GM04504 (cell line): ENCODE measurements at regions not wholly inside any gene's neighbourhood (a gene's known extent, or its start where the extent isn't known, plus 50 kb on each side); places are given as distances from the start of the nearest gene placed in this dataset.
"Not testable (repeated sequence)": the region's sequence is repeated elsewhere in the genome, so short reads cannot be mapped to it uniquely, and the experiment has no call there.

Experiments
- DNase-seq: peaks from one replicate; pipeline ENCODE4 v3.0.0-alpha.2; 2012; ENCODE audit warnings: low read depth

DNA sequence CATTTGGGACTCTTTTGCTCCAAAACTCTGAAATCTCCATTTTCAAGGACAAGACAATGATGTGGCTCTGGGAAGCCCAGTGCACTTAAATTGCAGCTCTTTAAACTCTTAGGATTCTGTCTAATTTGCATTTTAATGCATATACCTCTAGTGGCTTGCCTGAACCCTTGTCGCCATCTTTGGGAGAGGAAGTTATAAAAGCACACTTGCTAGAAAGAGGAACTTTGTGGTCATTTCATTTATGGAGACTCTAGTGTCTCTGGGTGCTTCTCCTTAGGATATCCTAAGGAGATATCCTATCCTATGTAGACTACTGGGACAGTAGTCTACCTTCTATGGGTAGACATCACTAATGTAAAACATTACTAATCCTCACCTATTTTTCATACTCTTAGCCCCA lies 77.3 kb upstream of the SLC1A3 start:
- no peak for DNase-seq

DNA sequence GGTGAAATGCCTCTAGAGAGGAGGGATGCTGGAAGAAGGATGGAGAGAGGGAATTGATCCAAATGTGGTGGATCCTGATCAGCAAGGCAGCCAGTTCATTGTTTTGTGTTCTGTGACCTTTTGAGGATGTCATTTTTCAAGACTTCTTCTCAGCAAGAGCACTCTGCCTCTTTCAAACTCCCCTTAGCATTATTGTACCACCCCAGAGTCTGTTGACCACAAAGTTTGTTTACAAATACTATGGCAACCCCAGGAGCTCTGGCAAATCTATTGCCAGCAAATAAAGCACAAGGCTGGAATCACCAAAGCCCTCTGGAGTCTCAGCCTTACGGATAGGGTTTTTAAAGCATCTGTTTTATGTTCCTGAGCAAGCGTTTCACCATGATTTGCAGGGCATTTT lies 76.2 kb upstream of the SLC1A3 start:
- no peak for DNase-seq

DNA sequence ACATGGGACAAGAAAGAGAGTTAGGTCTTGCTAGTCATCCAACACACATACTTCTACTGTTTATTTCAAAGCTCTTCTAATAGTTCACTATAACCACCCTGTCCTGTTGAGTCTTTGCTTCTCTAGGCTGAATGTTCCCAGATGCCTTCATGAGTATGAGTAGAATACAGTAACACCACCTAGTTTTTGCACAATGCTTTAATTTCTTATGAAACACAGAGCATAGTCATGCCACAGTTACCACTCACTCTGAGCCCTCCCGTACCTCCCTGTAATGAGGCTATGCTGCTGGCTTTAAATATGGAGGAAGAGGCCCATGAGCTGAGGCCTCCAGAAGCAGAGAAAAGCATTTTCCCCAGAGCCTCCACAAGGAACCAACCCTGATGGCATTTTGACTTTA lies 75.0 kb upstream of the SLC1A3 start:
- DNase-seq, result no peak

DNA sequence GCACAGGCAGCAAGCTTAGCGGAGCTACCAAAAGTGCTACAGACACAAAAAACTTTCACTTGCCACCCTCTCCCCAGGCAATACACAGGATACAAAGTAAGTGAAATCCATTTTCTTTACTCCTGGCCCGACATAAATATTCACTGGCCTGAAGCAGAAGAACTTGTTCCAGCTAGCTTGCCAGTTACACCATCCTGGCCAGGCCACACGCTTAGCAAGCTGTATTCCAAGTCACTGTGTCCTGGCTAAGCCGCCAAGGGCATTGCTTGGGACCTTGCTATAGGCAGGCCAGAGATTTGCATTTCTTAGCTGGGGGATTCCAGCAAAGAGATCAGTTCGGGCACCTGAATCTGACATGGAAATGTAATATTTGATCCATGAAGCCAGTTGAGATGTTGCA lies 71.0 kb upstream of the SLC1A3 start:
- no peak for DNase-seq

DNA sequence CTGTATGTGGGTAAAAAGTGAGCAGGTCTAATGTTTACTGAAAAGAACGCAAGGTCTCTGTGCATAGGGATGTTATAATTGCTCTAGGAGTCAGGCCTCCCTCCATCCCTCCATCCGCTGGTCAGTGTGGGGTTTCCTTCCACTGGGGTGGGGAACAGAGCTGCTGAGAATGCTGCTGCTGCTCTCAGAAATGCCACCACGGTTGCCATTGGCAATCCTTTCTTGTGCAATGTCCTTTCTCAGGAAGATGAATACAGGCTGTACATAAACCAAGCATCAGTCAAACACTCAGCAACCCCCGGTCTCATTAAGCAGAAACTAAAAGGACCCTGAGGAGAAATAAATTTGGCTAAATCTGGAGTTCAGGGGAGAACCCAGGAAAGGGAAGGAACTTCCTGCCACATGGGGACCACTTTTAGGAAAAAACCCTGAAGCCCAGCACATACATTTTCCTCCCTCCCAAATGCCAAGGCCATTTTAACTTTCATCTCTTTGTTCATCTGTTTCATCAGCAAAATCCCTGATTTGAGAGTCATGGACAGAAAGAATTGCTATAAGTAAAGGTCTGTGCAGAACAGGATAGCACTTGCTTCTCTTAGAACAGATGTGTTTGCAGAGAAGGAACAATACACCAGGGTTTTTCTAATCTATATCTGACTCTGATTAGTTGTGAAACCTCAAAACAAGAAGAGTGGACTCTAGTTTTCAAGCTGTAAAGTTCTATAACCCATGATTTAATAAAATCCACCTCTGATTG lies 70.4 kb upstream of the SLC1A3 start:
- no peak for DNase-seq

DNA sequence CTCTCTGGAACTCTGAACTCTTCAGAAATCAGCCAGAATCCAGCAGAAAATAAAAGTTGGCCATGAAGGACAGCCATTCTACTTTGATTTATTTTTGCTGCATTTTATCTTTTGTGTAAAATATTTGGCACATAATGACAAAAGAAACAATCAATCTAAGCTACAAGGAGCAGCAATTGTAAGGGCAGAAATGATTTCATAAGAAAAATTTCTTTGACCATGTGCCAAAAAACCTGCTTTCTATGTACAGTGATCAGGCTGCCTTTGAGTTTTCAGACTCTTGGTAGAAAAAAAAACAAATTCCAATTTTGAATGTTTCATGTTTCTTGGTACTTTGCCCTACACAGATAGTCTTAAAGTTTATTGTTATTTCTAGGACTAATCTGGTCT lies 69.8 kb upstream of the SLC1A3 start:
- no peak for DNase-seq

DNA sequence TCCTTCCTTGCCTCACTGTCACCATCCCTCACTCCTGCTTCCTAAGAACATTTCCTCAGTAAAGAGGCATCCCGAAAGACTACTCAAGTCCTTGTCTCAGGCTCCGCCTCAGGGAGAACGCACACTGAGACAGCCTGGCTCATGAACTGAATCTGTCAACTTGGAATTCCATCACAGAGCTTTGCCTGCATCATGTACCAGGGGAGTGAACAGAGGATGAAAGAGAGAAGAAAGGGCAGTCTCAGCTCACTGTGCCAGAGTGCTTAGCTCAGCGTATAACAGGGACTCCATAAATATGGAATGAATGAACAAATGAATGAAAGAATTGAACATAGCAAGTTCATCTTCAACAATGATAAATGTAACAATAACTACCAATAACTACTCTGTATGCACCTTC lies 68.7 kb upstream of the SLC1A3 start:
- DNase-seq, result no peak

DNA sequence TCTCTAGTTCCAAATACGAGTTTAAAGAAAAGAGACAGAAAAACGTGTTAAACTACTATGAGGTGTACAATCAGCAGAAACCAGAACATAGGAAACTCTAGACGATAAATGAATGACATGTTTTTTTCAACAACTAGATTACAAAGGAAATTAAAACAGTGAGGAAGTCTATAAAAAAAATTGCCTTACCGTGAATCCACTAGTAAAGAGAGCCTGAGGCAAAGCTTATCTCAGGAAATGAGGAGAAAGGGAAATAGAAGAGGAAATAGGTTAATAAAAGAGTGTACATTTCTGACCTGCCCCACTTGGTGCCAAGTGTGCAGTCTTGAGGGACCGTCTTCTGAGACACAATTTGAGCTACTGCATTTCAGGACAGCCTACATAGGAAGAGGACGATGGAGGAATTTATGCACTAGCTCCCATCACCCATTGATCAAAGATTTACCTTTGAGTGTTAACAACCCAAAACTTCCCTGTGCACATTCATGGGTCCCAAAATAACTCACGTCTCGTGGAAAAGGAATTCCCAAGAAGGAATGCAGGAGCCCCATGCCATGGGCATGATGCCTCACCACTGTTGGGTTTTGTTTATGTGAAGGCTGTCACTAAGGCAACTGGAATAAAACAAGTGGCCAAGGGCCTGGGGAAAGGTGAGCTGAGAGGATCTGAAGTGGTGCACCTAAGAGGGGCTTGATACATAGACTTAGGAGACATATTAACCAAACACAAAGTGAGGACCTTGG lies 53.6 kb upstream of the SLC1A3 start:
- DNase-seq, result no peak

DNA sequence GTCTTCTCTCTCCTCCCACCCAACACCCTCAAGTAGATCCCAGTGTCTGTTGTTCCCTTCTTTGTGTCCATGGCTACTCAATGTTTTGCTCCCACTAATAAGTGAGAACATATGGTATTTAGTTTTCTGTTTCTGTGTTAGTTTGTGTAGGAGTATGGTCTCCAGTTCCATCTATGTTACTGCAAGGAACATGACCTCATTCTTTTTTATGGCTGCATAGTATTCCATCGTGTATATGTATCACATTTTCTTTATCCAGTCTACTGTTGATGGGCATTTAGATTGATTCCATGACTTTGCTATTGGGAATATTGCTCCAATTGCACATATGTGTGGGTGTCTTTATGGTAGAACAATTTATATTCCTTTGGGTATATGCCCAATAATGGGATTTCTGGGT lies 51.4 kb upstream of the SLC1A3 start:
- not testable (repeated sequence) for DNase-seq
